ENCODE measurements at regions not wholly inside any gene's neighbourhood (a gene's known extent, or its start where the extent isn't known, plus 50 kb on each side); places are given as distances from the start of the nearest gene placed in this dataset.

DNA sequence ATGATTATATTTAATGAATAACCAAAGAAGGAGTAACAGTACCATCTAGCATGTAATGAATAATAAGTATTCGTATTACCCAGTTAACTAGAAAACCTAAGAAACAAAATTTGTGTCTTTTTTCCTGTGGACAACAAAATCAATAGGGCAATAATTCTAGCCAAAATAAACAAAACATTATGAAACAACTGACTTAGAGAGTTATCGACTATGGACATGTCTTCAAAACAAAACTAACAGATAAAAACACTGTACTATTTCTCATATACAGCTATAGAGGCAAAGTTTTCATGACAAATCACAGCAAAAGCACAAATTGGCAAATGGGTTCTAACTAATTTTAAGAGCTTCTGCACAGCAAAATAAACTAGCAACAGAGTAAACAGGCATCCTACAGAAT lies 224.1 kb downstream of the ALX1 start:
- ChIA-PET POLR2A (no interaction called here), CTCF (interaction anchor here (1.0 kb wide), 1 partner anchor 8 kb away, joined by 4 read pairs; no protein-coding TSS in a partner anchor)
- peaks cover 3% of the 10 kb centered on the region for H3K9me3 Mint-ChIP-seq
- H3K36me3 Mint-ChIP-seq (ENCODE audit: low read depth): no peaks in the 10 kb centered on the region
- no peak for DNase-seq
- no peaks in the 10 kb centered on the region for H3K4me1 Mint-ChIP-seq
- H3K27ac Mint-ChIP-seq: no peak overlapping the region
- no peak overlapping the region for H3K4me3 Mint-ChIP-seq
- no peaks in the 10 kb centered on the region for H3K27me3 Mint-ChIP-seq

DNA sequence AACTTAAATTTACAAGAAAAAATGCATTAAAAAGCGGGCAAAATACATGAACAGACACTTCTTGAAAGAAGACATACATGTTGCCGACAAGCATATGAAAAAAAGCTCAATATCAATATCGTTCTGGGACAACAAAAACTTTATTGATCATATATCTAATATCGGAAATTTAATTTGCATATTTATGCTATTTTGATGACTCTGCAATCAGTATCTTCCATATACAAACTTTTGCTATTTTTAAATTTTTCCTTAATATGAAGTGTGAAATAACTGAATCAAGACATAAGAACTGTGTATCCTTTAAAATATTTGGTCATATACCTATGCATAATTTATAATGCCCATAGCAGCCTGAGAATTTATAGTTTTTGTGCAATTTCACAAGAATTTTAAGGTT lies 224.6 kb downstream of the ALX1 start:
- DNase-seq: no peak
- Mint-ChIP-seq H3K27ac (no peak overlapping the region), H3K4me3 (no peak overlapping the region), H3K9me3 (peaks cover 3% of the 10 kb centered on the region), H3K36me3 (ENCODE audit: low read depth) (no peaks in the 10 kb centered on the region), H3K4me1 (no peaks in the 10 kb centered on the region), H3K27me3 (no peaks in the 10 kb centered on the region)
- POLR2A ChIA-PET: no interaction called here
- CTCF ChIA-PET: interaction anchor here (1.0 kb wide), 1 partner anchor 9 kb away, joined by 4 read pairs; no protein-coding TSS in a partner anchor

DNA sequence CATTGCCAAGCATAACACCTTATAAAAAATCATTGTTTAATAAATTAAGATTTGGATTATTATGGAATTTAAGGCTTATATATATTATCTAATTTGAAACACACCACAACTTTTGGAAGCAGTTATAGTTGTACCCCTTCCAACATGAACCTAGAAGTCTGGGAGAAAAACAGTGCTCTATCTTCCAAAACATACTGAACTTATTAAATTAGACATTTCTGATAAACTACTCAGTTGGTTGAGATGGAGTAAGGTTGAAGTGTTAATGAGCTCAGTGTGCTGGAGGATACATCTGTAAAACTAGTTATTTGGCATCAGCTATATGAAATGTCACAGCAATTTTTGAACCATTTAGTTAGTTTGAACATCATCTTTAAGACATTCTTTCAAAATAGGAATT lies 227.4 kb downstream of the ALX1 start:
- no peak overlapping the region for H3K4me3 Mint-ChIP-seq
- CTCF ChIA-PET: no interaction called here
- no peaks in the 10 kb centered on the region for H3K27me3 Mint-ChIP-seq
- no peaks in the 10 kb centered on the region for H3K36me3 Mint-ChIP-seq (ENCODE audit: low read depth)
- no peak overlapping the region for H3K27ac Mint-ChIP-seq
- H3K9me3 Mint-ChIP-seq: peaks cover 5% of the 10 kb centered on the region
- no peak for DNase-seq
- no peaks in the 10 kb centered on the region for H3K4me1 Mint-ChIP-seq
- POLR2A ChIA-PET: no interaction called here

DNA sequence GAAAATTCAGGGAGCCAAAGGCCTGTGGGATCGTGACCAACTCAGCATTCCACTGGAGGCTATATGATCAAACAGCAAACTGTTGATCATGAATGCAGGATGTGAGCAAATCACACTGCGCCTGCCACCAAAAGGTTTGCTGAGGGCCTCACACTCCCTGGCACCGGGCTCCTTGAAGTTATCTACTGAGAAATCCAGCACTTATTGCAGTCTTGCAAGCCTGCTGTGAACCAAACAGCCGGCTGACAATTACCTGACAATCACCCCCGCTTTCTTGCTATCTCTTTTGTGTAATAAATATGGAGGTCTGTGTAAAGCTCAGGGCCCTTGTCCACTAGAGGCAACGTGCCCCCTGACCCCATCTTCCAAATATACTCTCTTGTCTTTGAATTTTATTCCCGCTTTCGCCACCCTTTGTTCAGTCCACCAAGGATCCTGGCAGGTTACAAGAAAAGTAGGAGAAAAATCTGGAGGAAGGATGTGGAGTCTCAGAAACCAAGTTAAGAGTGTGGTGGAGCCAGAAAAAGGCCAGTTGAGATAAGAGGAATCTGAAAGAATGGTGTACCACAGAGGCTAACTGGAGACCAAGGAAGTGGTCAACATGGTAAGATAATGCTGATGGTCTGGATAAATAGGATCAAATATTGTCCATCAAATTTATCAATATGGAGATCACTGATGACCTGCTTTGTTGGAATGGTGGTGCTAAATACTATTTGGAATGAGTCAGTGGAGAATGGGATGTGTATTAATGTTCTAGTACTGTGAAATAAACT lies 229.2 kb downstream of the ALX1 start:
- Mint-ChIP-seq H3K9me3 (peaks cover 5% of the 10 kb centered on the region), H3K27me3 (no peaks in the 10 kb centered on the region), H3K27ac (no peak overlapping the region), H3K4me3 (no peak overlapping the region), H3K4me1 (no peaks in the 10 kb centered on the region), H3K36me3 (ENCODE audit: low read depth) (no peaks in the 10 kb centered on the region)
- CTCF ChIA-PET: no interaction called here
- DNase-seq: no peak
- POLR2A ChIA-PET: no interaction called here

DNA sequence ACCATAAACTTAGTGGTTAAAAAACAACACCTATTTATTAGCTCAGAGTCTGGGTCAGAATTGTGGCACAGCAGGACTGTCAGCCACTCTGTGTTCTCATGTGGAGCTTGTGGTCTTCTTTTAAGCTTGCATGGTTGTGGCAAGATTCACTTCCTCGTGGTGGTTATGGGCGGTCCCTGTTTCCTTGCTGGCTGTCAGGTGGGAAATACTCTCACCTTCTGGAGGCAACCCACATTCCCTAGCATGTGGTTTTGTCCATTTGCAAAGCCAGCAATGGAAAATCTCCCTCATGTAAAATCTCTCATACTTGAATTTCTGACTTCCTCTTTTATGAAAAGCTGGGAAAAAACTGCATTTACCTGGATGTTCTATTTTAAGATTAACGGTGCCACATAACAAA lies 229.8 kb downstream of the ALX1 start:
- Mint-ChIP-seq H3K27me3 (no peaks in the 10 kb centered on the region), H3K4me3 (no peak overlapping the region), H3K4me1 (no peaks in the 10 kb centered on the region), H3K9me3 (peaks cover 5% of the 10 kb centered on the region), H3K36me3 (ENCODE audit: low read depth) (no peaks in the 10 kb centered on the region), H3K27ac (no peak overlapping the region)
- DNase-seq: no peak
- CTCF ChIA-PET: no interaction called here
- POLR2A ChIA-PET: no interaction called here

DNA sequence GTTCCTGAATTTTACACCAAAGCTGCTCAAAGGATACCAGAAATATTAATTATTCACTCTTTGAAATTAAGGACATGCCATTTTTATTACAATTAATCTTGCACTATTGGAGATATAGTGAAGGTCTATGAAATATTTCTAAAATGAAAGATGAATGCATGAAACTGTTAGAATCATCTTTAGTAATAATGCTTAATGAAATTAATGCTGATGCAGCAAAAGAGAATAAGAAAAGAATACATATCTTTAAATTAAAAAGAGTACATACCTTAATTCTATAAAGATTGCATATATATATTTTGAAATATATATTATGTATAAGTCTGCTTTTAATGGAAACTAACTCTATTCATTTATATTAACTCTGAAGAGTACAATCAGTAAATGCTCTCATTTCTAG lies 236.0 kb downstream of the ALX1 start:
- H3K4me1 Mint-ChIP-seq: no peaks in the 10 kb centered on the region
- no peaks in the 10 kb centered on the region for H3K27me3 Mint-ChIP-seq
- H3K9me3 Mint-ChIP-seq: peaks cover 2% of the 10 kb centered on the region
- ChIA-PET POLR2A (no interaction called here), CTCF (no interaction called here)
- no peaks in the 10 kb centered on the region for H3K36me3 Mint-ChIP-seq (ENCODE audit: low read depth)
- no peak overlapping the region for H3K4me3 Mint-ChIP-seq
- H3K27ac Mint-ChIP-seq: no peak overlapping the region
- no peak for DNase-seq

DNA sequence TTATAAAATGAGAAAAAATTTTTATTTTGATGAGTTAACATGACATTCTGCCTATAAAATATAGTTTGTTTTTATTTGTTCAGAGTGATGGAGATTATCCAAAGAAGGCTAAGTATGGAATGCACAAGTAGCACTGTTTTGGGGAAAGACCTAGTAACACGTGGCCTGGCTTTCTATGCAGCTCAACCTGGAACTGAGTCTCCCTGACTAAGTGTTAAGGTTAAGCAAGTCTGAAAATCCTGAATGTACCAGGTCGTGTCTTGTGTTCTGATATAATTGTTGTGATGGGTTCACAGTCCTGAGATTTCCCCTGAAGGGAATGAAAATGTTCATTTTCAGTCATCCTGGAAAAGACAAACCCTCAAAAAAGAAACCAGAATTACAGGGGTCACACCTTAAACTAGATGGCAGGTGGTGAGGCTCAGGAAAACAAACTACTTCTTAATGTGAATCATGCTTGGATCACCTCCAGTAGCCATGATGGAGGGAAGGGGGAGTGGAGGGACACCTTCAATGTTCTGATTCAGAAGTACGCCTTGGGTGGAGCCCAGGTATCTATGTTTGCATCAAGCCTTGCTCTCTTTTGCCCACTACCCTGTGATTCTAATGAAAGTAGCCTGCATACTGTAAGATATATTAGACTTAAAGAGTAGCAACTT lies 236.8 kb downstream of the ALX1 start:
- DNase-seq: no peak
- Mint-ChIP-seq H3K27ac (no peak overlapping the region), H3K36me3 (ENCODE audit: low read depth) (no peaks in the 10 kb centered on the region), H3K9me3 (peaks cover 4% of the 10 kb centered on the region), H3K4me1 (no peaks in the 10 kb centered on the region), H3K27me3 (no peaks in the 10 kb centered on the region), H3K4me3 (no peak overlapping the region)
- ChIA-PET POLR2A (no interaction called here), CTCF (no interaction called here)

DNA sequence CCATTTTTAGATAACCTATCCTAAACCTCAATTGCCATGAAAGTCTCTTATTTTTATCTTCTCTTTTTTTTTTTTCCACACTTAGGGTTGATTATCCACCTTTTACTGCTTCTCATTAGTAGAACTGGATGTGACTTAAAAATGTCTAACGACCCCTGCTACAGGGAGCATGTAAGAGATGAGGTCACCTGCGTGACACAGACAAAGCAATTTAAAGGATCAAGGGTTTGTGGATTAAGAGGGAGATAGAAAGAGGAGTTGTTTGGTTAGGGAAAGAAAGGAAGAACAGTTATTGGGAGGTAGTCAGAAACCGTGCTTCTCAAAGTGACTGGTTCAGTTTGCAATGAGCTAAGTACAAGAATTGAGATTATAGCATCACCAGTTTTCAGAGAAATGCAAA lies 239.1 kb downstream of the ALX1 start:
- CTCF ChIA-PET: no interaction called here
- Mint-ChIP-seq H3K36me3 (ENCODE audit: low read depth) (no peaks in the 10 kb centered on the region), H3K27me3 (no peaks in the 10 kb centered on the region), H3K4me3 (no peak overlapping the region), H3K27ac (no peak overlapping the region), H3K4me1 (no peaks in the 10 kb centered on the region), H3K9me3 (peaks cover 4% of the 10 kb centered on the region)
- POLR2A ChIA-PET: no interaction called here
- DNase-seq: no peak

DNA sequence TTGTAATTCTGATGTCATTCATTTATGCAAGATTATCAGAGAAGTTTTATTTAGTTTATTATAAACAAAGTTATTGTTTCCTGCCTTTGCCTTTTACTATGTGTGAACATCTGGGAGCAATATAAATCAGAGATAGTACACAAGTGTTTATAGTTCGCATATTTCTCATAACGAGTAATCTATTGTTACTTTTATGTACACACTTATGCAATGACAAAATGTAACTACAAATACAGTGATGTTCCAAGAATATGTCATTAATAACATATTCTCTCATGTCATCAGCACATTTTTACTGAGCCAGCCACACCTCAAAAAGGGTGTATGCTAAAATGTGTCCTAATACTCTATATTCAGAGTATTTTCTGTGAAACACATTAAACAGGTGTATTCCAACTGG lies 243.2 kb downstream of the ALX1 start:
- CTCF ChIA-PET: no interaction called here
- POLR2A ChIA-PET: no interaction called here
- Mint-ChIP-seq H3K36me3 (ENCODE audit: low read depth) (no peaks in the 10 kb centered on the region), H3K4me1 (no peaks in the 10 kb centered on the region), H3K27ac (no peak overlapping the region), H3K4me3 (no peak overlapping the region), H3K9me3 (peaks cover 9% of the 10 kb centered on the region), H3K27me3 (no peaks in the 10 kb centered on the region)
- no peak for DNase-seq

DNA sequence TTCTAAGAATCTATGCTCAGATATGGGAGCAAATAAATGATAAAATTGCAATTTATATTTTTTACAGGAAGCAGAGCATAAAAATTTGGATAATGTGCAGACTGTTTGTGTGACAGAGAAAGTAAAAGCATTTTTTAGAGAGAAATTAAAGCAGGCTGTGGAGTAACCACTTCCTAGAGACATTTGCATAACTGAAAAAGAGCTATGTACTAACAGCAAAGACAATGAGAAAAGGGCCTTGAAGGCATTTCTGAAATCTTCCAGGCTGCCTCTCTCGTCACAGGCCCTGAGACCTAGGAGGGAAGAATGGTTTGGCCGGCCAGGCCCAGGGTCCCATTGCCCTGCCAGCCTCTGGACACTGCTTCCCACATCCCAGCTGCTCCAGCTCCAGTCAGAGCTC lies 247.2 kb downstream of the ALX1 start:
- no peak for DNase-seq
- POLR2A ChIA-PET: no interaction called here
- H3K4me1 Mint-ChIP-seq: no peaks in the 10 kb centered on the region
- peaks cover 6% of the 10 kb centered on the region for H3K9me3 Mint-ChIP-seq
- no peak overlapping the region for H3K27ac Mint-ChIP-seq
- no peaks in the 10 kb centered on the region for H3K27me3 Mint-ChIP-seq
- CTCF ChIA-PET: no interaction called here
- H3K36me3 Mint-ChIP-seq (ENCODE audit: low read depth): no peaks in the 10 kb centered on the region
- no peak overlapping the region for H3K4me3 Mint-ChIP-seq

DNA sequence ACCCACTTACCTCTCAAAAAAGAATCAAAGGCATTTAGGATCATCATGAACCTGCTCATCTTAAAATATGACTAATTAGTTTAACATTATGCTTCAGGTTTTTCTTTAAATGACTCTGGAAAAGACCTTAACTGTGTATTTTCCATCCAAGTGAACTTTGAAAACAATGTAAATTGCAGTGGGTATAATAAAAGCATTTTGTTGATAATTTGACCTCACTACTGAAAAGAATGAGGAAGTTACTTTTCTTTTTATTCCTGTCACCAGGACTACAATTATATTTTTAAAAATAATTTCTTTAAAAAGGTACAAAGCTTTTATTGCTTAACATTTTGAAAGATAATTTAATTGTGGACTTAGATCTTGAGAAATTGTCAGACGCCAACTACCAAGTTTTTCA lies 249.9 kb downstream of the ALX1 start:
- DNase-seq: no peak
- H3K27me3 Mint-ChIP-seq: no peaks in the 10 kb centered on the region
- H3K9me3 Mint-ChIP-seq: peaks cover 5% of the 10 kb centered on the region
- CTCF ChIA-PET: no interaction called here
- POLR2A ChIA-PET: no interaction called here
- no peaks in the 10 kb centered on the region for H3K36me3 Mint-ChIP-seq (ENCODE audit: low read depth)
- no peaks in the 10 kb centered on the region for H3K4me1 Mint-ChIP-seq
- no peak overlapping the region for H3K27ac Mint-ChIP-seq
- no peak overlapping the region for H3K4me3 Mint-ChIP-seq

DNA sequence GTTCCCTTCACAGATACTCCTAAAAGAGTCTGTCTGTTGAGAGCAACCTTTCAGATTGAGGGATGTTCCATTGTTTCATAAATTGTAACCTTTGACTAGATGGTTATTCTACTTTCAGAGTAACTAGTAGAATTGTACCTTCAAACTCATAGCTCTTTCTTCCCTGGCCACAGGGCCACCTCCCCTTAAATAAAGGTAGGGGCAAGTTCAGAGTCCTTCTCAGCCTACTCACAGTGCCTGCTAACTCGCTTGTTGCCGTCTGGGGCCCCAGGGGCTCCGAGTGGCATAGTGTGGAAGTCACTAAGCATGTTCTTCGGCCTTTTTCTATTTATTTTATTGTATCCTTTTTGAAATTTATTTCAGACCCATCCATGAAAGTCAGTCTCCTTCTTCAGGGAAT lies 250.4 kb downstream of the ALX1 start:
- ChIA-PET POLR2A (no interaction called here), CTCF (no interaction called here)
- no peak overlapping the region for H3K27ac Mint-ChIP-seq

DNA sequence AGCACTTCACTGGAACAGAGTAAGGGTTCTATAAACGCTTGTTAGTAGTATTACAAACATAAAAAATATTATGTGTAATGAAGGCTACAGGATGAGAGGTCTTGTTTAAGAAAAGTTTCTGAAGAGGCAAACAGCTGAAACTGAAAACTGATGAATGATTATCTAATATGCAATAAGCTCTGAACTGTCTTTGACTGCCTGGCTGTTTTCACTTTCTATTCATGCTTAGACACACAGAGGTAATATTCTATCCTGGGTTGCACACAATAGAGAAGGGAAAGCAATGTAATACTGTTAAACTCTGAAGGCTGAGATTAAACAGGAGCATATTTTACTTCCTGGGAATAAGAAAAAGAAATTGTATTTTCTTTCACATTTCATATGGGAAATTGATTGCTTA lies 251.3 kb downstream of the ALX1 start:
- Mint-ChIP-seq H3K4me1 (no peaks in the 10 kb centered on the region), H3K27me3 (no peaks in the 10 kb centered on the region), H3K27ac (no peak overlapping the region), H3K36me3 (ENCODE audit: low read depth) (no peaks in the 10 kb centered on the region), H3K4me3 (no peak overlapping the region), H3K9me3 (peaks cover 4% of the 10 kb centered on the region)
- no peak for DNase-seq
- POLR2A ChIA-PET: no interaction called here
- CTCF ChIA-PET: no interaction called here

More for the DNA sequence above, 250.4 kb downstream of the ALX1 start:
- Mint-ChIP-seq H3K4me1 (no peaks in the 10 kb centered on the region), H3K4me3 (no peak overlapping the region), H3K27me3 (no peaks in the 10 kb centered on the region), H3K9me3 (peaks cover 5% of the 10 kb centered on the region), H3K36me3 (ENCODE audit: low read depth) (no peaks in the 10 kb centered on the region)
- no peak for DNase-seq

DNA sequence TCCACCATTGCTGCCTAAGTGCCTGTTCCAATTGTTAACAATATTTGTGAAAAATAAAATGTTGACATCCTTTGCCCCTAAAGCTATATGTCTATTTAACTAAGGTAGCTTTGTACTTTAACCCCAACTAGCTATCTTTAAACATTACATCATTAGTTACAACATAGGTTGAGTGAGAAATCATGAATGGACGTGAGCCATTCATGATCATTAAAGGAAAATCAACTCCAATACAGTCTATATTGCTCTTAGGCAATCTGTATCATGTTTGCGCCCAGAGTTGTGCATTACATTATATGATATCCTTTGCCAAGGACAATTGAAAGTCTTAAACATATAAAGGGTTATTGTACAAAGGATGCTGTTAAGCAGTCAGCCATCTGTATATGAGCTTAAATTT lies 269.6 kb downstream of the ALX1 start:
- no peak for DNase-seq

More for the DNA sequence above, 269.6 kb downstream of the ALX1 start:
- no peaks in the 10 kb centered on the region for H3K27me3 Mint-ChIP-seq
- ChIA-PET CTCF (interaction anchor here (1.6 kb wide), 1 partner anchor 78 kb away, joined by 3 read pairs; no protein-coding TSS in a partner anchor), POLR2A (no interaction called here)
- H3K9me3 Mint-ChIP-seq: peaks cover 2% of the 10 kb centered on the region
- H3K4me3 Mint-ChIP-seq: no peak overlapping the region
- no peak overlapping the region for H3K27ac Mint-ChIP-seq
- H3K36me3 Mint-ChIP-seq (ENCODE audit: low read depth): no peaks in the 10 kb centered on the region
- H3K4me1 Mint-ChIP-seq: no peaks in the 10 kb centered on the region

Measured in activated CD4-positive, alpha-beta memory T cell treated with anti-CD3 and anti-CD28 coated beads, Interleukin-2, amount 10 ng/mL, durations not matched to agents 7 days and 5 days (primary cell).